ENCODE measurements at regions not wholly inside any gene's neighbourhood (a gene's known extent, or its start where the extent isn't known, plus 50 kb on each side); places are given as distances from the start of the nearest gene placed in this dataset.

- no peak overlapping the region for H3K4me3 Mint-ChIP-seq
- no peaks in the 10 kb centered on the region; the same call in 1 of the 2 replicates for H3K9me2 ChIP-seq (ENCODE audit: insufficient read depth)
- H3K9me3 Mint-ChIP-seq: no peaks in the 10 kb centered on the region
- H3K27ac ChIP-seq (ENCODE audit: low read depth): no peak overlapping the region
- H3K4me2 ChIP-seq: no peak overlapping the region
- no peak overlapping the region for H2AFZ ChIP-seq
- no peaks in the 10 kb centered on the region for H3F3A ChIP-seq (replicated peaks; ENCODE audit: low read depth)
- peaks cover 13% of the 10 kb centered on the region for H3K4me1 ChIP-seq (ENCODE audit: insufficient read depth)
- no peak for ATAC-seq
- H3K4me3 ChIP-seq: no peak overlapping the region
- H3K27me3 ChIP-seq (ENCODE audit: insufficient read depth): no peaks in the 10 kb centered on the region
- no peak for DNase-seq (ENCODE audit: low spot score)
- peaks cover 17% of the 10 kb centered on the region for H3K4me1 Mint-ChIP-seq
- no peaks in the 10 kb centered on the region for H3K79me2 ChIP-seq (replicated peaks; ENCODE audit: insufficient read depth)
- H3K27me3 Mint-ChIP-seq (ENCODE audit: insufficient read depth, low read depth, poor library complexity): no peaks in the 10 kb centered on the region
- no peak overlapping the region for H3K27ac Mint-ChIP-seq
- no peaks in the 10 kb centered on the region for H4K20me1 ChIP-seq (replicated peaks; ENCODE audit: insufficient read depth)
- H3K36me3 Mint-ChIP-seq (ENCODE audit: low read depth): no peaks in the 10 kb centered on the region
- no peak for TF ChIP-seq POLR2AphosphoS5 (IDR thresholded peaks at IDR 0.05; ENCODE audit: low read depth)
- TF ChIP-seq STAT1 (IDR thresholded peaks at IDR 0.05; ENCODE audit: unreplicated experiment): no peak
- no peak for TF ChIP-seq EZH2phosphoT487 (IDR thresholded peaks at IDR 0.05; ENCODE audit: unreplicated experiment)
- no peak for TF ChIP-seq CREB1 (CRISPR knock-in tag; IDR thresholded peaks at IDR 0.05; ENCODE audit: low read depth)
- no peak for TF ChIP-seq ZNF331 (CRISPR knock-in tag; IDR thresholded peaks at IDR 0.05; ENCODE audit: low read depth)
- TF ChIP-seq EZH2 (IDR thresholded peaks at IDR 0.05; ENCODE audit: low read depth, unreplicated experiment): no peak
- no peak for TF ChIP-seq NANOG (IDR thresholded peaks at IDR 0.05; ENCODE audit: borderline replicate concordance)
- TF ChIP-seq, protein P1, sequence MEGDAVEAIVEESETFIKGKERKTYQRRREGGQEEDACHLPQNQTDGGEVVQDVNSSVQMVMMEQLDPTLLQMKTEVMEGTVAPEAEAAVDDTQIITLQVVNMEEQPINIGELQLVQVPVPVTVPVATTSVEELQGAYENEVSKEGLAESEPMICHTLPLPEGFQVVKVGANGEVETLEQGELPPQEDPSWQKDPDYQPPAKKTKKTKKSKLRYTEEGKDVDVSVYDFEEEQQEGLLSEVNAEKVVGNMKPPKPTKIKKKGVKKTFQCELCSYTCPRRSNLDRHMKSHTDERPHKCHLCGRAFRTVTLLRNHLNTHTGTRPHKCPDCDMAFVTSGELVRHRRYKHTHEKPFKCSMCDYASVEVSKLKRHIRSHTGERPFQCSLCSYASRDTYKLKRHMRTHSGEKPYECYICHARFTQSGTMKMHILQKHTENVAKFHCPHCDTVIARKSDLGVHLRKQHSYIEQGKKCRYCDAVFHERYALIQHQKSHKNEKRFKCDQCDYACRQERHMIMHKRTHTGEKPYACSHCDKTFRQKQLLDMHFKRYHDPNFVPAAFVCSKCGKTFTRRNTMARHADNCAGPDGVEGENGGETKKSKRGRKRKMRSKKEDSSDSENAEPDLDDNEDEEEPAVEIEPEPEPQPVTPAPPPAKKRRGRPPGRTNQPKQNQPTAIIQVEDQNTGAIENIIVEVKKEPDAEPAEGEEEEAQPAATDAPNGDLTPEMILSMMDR (conservative IDR thresholded peaks at IDR 0.05; ENCODE audit: low read depth in 2 of 2): no peak
- TF ChIP-seq JUNB (IDR thresholded peaks at IDR 0.05; ENCODE audit: unreplicated experiment): no peak
- no peak for TF ChIP-seq ZNF462 (CRISPR knock-in tag; IDR thresholded peaks at IDR 0.05)
- TF ChIP-seq ZNF114 (CRISPR knock-in tag; IDR thresholded peaks at IDR 0.05): no peak
- TF ChIP-seq, protein P2, sequence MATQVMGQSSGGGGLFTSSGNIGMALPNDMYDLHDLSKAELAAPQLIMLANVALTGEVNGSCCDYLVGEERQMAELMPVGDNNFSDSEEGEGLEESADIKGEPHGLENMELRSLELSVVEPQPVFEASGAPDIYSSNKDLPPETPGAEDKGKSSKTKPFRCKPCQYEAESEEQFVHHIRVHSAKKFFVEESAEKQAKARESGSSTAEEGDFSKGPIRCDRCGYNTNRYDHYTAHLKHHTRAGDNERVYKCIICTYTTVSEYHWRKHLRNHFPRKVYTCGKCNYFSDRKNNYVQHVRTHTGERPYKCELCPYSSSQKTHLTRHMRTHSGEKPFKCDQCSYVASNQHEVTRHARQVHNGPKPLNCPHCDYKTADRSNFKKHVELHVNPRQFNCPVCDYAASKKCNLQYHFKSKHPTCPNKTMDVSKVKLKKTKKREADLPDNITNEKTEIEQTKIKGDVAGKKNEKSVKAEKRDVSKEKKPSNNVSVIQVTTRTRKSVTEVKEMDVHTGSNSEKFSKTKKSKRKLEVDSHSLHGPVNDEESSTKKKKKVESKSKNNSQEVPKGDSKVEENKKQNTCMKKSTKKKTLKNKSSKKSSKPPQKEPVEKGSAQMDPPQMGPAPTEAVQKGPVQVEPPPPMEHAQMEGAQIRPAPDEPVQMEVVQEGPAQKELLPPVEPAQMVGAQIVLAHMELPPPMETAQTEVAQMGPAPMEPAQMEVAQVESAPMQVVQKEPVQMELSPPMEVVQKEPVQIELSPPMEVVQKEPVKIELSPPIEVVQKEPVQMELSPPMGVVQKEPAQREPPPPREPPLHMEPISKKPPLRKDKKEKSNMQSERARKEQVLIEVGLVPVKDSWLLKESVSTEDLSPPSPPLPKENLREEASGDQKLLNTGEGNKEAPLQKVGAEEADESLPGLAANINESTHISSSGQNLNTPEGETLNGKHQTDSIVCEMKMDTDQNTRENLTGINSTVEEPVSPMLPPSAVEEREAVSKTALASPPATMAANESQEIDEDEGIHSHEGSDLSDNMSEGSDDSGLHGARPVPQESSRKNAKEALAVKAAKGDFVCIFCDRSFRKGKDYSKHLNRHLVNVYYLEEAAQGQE (IDR thresholded peaks at IDR 0.05; ENCODE audit: unreplicated experiment): no peak
- TF ChIP-seq, protein P3, sequence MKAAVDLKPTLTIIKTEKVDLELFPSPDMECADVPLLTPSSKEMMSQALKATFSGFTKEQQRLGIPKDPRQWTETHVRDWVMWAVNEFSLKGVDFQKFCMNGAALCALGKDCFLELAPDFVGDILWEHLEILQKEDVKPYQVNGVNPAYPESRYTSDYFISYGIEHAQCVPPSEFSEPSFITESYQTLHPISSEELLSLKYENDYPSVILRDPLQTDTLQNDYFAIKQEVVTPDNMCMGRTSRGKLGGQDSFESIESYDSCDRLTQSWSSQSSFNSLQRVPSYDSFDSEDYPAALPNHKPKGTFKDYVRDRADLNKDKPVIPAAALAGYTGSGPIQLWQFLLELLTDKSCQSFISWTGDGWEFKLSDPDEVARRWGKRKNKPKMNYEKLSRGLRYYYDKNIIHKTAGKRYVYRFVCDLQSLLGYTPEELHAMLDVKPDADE (IDR thresholded peaks at IDR 0.05): no peak
- H3K36me3 ChIP-seq (ENCODE audit: insufficient read depth): no peaks in the 10 kb centered on the region
Observed at GRCh38 chr18:38368246-38368645, 802.6 kb upstream of the CELF4 start.

Data from GM23338 (cell line).